Urinary bladder (tissue), 3 donors: ENCODE measurements at regions not wholly inside any gene's neighbourhood (a gene's known extent, or its start where the extent isn't known, plus 50 kb on each side); places are given as distances from the start of the nearest gene placed in this dataset.

Experiments
- DNase-seq: peaks from one replicate; pipeline ENCODE4 v3.0.0-alpha.2; 2015; ENCODE audit errors: extremely low spot score
- H3K27ac ChIP-seq: one replicate; pipeline ENCODE4 v1.5.1; 2013; ENCODE audit warnings: low read depth, mild to moderate bottlenecking, moderate library complexity
- H3K36me3 ChIP-seq: one replicate; pipeline ENCODE4 v1.6.1; 2013; ENCODE audit warnings: mild to moderate bottlenecking, moderate library complexity; ENCODE audit not compliant: insufficient read depth
- H3K4me1 ChIP-seq: one replicate; pipeline ENCODE4 v1.6.1; 2013; ENCODE audit warnings: mild to moderate bottlenecking, moderate library complexity; ENCODE audit not compliant: insufficient read depth
- H3K4me3 ChIP-seq: one replicate; pipeline ENCODE4 v1.5.1; 2013; ENCODE audit warnings: low read depth, low read length
- WGBS: extraction: QIAGEN DNeasy Blood & Tissue Kit; methylation state at CpG from one replicate; pipeline ENCODE4 v1.1.7; 2013; 5-methylcytosine and 5-hydroxymethylcytosine counted together
- donor health status: healthy with polysubstance abuse.
- donor health status: healthy.

DNA sequence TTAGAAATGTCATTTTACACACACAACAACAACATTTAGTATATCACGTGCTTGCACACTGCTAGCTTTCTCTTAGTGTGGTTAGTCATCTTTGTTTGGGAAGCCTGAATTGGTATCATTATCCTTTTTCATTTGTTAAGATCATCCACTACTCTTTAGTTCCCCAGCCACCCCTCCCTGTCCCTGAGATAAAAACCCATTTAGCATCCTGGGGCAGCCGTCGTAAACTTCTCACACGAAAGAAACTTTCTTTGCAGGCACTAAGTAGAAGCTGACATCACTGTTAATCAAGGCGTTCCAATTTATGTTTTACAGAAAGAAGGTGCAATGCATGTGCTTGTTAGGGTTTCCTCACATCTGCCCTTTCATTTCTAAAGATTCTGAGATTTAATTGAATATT, 475.1 kb upstream of the FZD8 start:
- Histone ChIP-seq H3K27ac (no peak overlapping the region), H3K4me3 (no peak overlapping the region), H3K4me1 (no peaks in the 10 kb centered on the region), H3K36me3 (no peaks in the 10 kb centered on the region)
- DNase-seq = no peak
- 25% methylated on average over 5 of the region's 5 CpGs for WGBS

DNA sequence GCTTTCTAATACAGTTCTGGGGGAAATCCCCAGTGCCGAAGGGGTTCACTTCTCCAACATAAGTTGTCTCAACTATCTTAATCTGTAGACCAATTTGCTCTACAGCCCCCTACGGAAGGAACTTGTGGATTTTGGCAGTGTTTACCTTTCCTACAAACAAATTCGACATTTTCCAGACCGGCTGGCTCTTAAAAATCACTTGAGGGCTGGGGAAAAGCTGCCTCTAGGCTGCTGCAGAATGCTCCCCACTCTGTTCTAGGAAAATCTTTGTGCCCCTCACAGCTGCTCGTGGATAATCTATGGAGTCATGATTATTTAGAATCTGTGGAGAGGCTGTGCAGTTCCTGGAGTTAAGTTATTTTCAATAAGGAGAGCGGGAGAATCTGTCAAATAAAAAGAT, 474.6 kb upstream of the FZD8 start:
- peak; percentile 28 for DNase-seq
- Histone ChIP-seq H3K27ac (no peak overlapping the region), H3K36me3 (no peaks in the 10 kb centered on the region), H3K4me1 (no peaks in the 10 kb centered on the region), H3K4me3 (no peak overlapping the region)
- WGBS = 19% methylated on average over 6 of the region's 6 CpGs

DNA sequence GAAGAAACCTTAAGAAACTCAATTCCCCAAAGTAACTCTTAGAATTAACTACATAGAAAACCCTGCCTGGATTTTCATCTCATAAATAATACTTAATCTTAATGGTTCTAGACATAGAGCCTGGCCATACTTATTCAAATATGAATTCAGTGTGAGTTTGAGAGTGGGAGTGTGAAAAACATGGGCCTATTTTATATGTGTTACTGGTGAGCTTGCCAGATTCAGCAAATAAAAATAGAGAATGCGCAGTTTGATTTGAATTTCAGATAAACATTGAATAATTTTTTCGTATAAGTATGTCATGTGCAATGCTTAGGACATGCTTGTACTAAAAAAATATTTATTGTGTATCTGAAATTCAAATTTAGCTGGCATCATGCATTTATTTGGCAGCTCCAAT, 473.9 kb upstream of the FZD8 start:
- whole genome bisulfite sequencing = 66% methylated on average over 2 of the region's 2 CpGs
- no peak overlapping the region for H3K27ac ChIP-seq
- H3K4me3 ChIP-seq = no peak overlapping the region
- no peaks in the 10 kb centered on the region for H3K4me1 ChIP-seq
- DNase-seq = no peak
- H3K36me3 ChIP-seq = no peaks in the 10 kb centered on the region

DNA sequence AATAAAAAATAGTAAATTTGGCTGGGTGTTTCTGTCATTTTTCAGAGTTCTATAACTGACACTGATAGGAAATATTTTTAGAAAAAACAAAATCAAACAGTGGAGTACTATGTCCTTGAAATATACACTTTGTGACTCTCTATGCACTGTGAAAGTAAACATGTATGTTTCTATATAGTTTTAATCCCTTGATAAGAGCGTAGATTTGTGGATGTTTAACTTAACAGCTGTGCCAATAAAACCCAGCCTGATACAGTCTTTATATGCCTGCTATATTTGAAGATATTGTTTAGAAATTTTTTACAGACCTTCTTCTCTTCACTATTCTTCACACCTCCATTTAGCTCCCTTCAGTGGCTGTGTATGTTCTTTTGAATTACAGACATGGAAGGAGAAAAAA, 473.3 kb upstream of the FZD8 start:
- H3K4me1 ChIP-seq = no peaks in the 10 kb centered on the region
- no peaks in the 10 kb centered on the region for H3K36me3 ChIP-seq
- WGBS = 58% methylated on average over 1 of the region's 1 CpG
- no peak overlapping the region for H3K27ac ChIP-seq
- DNase-seq = no peak
- no peak overlapping the region for H3K4me3 ChIP-seq

DNA sequence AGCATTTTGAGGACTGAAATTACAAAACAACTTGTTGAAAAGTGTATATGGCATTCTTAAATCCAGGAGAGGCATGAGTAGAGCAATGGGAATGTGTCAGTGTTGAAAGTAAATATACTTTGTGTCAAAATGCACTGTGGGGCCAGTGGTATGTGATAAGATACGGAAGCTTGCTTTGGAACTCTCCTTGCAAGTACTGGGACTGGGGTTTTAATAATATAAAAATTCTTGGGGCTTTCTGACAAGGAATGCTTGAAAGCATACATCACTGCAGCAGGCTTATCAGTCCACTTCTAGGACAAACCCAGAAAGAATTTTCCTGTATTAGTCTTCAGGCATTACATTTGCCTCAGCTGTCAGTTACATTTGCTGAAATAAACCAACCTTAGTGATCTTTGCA, 472.8 kb upstream of the FZD8 start:
- 39% methylated on average over 1 of the region's 1 CpG for WGBS
- Histone ChIP-seq H3K4me3 (no peak overlapping the region), H3K4me1 (no peaks in the 10 kb centered on the region), H3K36me3 (no peaks in the 10 kb centered on the region), H3K27ac (no peak overlapping the region)
- no peak for DNase-seq

DNA sequence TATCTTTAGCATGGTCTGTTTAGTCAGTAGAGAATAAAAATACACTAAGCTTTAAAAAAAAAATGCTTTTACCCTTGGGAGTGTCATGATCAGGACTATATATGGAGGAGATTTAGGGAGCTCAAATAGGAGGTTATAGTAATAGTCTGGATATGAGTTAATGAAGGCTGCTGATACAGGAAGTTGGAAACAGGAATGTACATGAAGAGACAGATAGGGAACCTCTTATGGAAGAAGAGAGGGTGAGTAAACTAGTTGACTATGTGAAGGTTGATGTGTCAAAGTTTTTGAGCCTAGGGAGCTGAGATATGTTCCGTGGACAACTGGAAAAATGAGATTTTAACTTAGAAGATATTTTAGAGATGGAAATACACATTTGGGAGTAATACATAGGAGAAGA, 472.0 kb upstream of the FZD8 start:
- Histone ChIP-seq H3K27ac (no peak overlapping the region), H3K36me3 (no peaks in the 10 kb centered on the region), H3K4me1 (no peaks in the 10 kb centered on the region), H3K4me3 (no peak overlapping the region)
- DNase-seq = no peak
- WGBS = 95% methylated on average over 1 of the region's 1 CpG

DNA sequence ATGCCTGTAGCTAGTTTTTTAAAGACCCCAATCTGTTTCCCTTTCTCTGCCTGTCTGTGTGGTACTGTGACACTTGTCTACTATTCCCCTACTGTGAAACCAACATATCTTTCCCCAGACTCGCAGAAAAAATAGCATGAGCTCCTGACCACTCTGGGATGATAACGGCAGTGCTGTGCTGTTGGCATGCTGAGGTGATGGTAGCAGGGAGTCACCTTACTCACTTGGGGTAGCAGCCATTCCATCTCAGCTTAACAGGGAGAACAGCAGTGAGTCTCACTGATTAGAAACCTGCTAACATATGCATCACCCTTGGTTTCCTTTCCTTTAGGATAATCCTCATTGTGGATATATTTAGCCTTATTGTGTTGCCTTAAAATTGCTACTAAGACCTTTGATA, 469.6 kb upstream of the FZD8 start:
- Histone ChIP-seq H3K27ac (no peak overlapping the region), H3K4me3 (no peak overlapping the region), H3K36me3 (no peaks in the 10 kb centered on the region), H3K4me1 (no peaks in the 10 kb centered on the region)
- no peak for DNase-seq
- 84% methylated on average over 2 of the region's 2 CpGs for WGBS

DNA sequence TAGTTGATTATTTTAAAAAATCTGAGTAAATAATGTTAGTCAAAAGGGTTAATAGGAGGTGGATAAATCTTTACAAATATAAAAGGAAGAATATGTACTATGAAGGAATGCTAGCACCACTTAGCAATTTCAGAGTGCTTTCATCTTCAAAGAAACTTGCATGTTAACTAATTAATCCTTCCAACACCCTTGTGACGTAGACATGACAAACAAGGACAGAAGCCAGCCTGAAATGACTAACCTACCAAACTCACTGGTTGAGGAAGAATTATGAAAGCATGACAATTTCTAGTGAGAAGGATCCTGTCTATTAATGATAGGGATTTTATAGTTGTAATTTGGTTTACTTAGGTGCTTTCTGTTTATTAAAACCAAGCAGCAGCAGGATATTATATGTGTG, 468.0 kb upstream of the FZD8 start:
- WGBS = 77% methylated on average over 1 of the region's 1 CpG
- no peaks in the 10 kb centered on the region for H3K36me3 ChIP-seq
- DNase-seq = no peak

DNA sequence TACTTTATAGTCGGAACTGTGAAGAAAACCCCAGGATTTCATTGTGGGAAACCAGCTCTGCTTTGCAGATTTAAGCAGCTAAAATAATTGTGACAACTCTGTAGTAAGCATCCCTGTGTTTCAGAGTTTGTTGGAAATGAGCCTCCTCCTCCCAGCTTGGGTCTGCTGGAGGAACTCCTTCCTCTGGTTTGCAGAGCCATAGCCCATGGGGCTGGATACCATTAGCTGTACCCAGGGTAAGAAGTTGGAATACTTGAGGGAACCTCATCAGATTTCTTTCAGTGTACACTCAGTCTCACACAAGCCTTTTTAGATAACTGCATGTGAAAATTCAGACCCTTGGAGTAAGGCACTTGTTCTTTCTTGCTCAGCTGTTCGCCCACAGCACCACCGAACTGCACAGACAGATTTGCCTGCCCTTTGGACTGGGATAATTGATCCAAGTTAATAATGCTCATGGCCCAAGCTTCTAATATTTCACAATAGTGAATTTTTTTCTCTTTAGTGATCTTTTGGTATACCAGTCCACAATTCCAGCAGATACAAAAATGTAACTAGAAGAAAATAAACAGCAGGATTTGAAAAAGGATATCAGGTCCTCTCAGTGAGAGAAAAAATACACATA, 467.4 kb upstream of the FZD8 start:
- H3K36me3 ChIP-seq = no peaks in the 10 kb centered on the region
- no peaks in the 10 kb centered on the region for H3K4me1 ChIP-seq
- no peak for DNase-seq
- H3K27ac ChIP-seq = no peak overlapping the region
- no peak overlapping the region for H3K4me3 ChIP-seq
- WGBS = 87% methylated on average over 3 of the region's 3 CpGs

More for the DNA sequence above, 468.0 kb upstream of the FZD8 start:
- Histone ChIP-seq H3K4me3 (no peak overlapping the region), H3K4me1 (no peaks in the 10 kb centered on the region), H3K27ac (no peak overlapping the region)

DNA sequence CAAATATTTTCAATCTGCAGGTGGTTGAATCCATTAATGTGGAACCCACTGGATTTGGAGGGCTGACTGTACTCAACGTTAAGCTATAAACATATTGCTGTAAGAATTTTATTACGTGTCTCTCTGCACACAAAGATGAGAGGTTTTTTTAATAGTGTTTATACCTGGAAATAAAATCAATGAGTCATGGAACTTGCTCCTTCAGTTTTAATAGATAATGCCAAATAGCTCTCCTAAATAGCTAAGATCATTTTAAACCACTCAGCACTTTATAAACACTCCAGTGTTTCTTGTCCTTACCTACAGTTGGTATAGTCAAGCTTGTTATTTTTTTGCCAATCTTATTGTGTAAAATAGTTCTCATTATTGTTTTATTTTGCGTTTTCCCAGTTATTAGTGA, 455.6 kb upstream of the FZD8 start:
- Histone ChIP-seq H3K27ac (no peak overlapping the region), H3K36me3 (no peaks in the 10 kb centered on the region), H3K4me3 (no peak overlapping the region), H3K4me1 (no peaks in the 10 kb centered on the region)
- DNase-seq = no peak
- WGBS = 57% methylated on average over 3 of the region's 3 CpGs

DNA sequence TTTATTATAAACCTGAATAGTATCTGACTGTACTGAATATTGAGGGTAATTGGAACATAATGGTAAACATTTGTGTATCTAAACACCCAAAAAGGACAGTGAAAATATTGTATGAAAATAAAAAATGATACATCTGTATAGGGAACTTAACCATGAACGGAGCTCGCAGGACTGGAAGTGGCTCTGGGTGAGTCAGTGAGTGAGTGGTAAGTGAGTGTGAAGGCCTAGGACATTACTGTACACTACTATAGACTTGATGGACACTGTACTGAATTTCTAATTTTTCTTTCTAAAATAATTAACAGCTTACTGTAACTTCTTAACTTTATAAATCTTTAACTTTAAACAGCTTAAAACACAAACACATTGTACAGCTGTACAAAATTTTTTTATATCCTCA, 454.5 kb upstream of the FZD8 start:
- Histone ChIP-seq H3K4me1 (no peaks in the 10 kb centered on the region), H3K4me3 (no peak overlapping the region), H3K36me3 (no peaks in the 10 kb centered on the region), H3K27ac (no peak overlapping the region)
- WGBS = 95% methylated on average over 2 of the region's 2 CpGs
- DNase-seq = no peak

DNA sequence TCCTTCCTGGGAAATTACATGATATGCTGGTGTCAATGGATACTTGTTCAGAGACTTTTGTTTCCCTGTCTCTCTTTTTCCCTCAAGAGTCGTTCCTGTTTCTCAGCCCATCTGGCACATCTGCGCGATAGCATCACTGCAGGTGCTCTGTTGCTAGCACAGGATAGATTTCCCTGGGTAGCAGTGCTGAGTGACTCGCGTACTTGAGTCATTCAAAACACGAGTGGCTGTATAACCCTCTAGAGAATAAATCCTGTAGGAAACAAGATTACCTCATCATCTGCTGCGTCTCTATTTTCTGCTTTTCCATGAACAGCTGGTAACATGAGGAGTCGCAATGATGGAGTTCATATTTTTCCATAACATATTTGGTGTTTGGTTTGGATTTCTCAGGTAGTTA, 452.0 kb upstream of the FZD8 start:
- Histone ChIP-seq H3K4me3 (no peak overlapping the region), H3K4me1 (no peaks in the 10 kb centered on the region), H3K27ac (no peak overlapping the region), H3K36me3 (no peaks in the 10 kb centered on the region)
- DNase-seq = no peak
- 79% methylated on average over 8 of the region's 8 CpGs for WGBS

DNA sequence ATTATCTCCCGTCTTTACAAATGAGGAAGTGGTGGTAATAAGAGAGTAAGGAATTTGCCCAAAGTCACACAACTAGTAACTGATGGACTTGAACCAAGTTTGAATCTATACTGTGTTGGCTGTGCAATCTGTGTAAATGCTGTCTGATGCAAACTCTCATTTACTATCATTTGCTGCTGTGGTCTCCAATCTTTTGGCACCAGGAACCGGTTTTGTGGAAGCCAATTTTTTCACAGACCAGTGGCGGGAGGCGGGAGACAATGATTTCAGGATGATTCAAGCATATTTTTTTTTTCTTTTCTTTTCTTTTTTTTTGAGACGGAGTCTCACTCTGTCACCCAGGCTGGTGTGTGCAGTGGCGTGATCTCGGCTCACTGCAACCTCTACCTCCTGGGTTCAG, 450.0 kb upstream of the FZD8 start:
- 85% methylated on average over 7 of the region's 7 CpGs for WGBS
- Histone ChIP-seq H3K4me3 (no peak overlapping the region), H3K27ac (no peak overlapping the region), H3K36me3 (no peaks in the 10 kb centered on the region), H3K4me1 (no peaks in the 10 kb centered on the region)
- no peak for DNase-seq

DNA sequence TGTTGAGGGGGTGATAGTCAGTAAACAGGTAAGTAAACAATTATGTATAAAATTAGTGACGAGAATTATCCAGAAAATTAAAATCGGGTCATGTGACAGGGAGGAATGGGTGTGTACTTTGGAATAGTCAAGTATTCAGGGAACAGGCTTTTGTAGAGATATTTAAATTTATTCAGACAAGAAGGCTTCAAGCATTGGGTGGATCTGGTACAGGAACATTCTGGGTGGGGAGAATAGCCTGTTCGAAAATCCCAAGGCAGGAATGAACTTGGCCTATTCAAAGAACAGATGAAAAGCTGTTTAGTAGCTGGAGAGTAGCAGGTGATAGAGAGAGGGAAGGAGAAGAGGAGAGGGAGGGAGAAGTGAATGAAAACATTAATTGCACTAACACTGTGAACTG, 448.9 kb upstream of the FZD8 start:
- WGBS = 93% methylated on average over 3 of the region's 3 CpGs
- Histone ChIP-seq H3K27ac (no peak overlapping the region), H3K4me1 (no peaks in the 10 kb centered on the region), H3K4me3 (no peak overlapping the region), H3K36me3 (no peaks in the 10 kb centered on the region)
- DNase-seq = no peak

DNA sequence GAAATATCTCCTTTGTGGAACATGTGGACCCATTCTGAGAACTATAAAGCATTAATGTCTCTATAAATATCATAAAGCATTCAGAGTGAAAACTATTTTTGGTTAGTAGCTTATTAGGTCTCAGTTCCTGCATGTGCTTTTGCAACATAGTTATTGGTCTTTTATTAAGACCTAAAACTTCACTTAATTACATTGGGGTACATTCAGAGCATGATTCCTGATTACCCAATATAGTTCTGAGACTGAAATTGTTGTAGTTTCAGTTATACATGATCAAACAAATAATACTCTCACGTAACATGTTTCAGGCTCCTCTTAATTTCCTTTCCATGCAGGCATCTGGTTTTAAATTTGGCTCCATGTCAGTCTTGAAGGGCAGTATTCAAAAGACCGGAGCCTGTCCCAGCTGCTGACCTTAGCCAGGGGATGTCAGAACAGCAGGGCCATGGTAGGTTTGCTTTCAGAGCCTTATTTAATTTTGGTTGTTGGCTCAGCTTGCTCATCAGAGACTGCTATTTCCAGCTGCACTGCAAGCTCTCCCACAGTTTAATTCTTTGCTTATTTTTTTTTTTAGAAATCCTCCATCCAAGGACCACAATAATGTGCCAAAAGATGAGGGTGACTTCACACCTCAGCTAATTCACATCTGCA, 447.8 kb upstream of the FZD8 start:
- Histone ChIP-seq H3K27ac (no peak overlapping the region), H3K4me3 (no peak overlapping the region), H3K4me1 (no peaks in the 10 kb centered on the region), H3K36me3 (no peaks in the 10 kb centered on the region)
- no peak for DNase-seq
- 70% methylated on average over 2 of the region's 2 CpGs for WGBS
